ENCODE measurements at regions not wholly inside any gene's neighbourhood (a gene's known extent, or its start where the extent isn't known, plus 50 kb on each side); places are given as distances from the start of the nearest gene placed in this dataset.
A peak's percentile ranks its signal among the peaks of the same experiment; 100 is the strongest.
"Not testable (repeated sequence)": the region's sequence is repeated elsewhere in the genome, so short reads cannot be mapped to it uniquely, and the experiment has no call there.

- DNase-seq (peak; percentile 63), ATAC-seq (ENCODE audit: poor library complexity) (peak; percentile 51)
- intact Hi-C loops (cut with DNase I): no loop called here
Observed at GRCh38 chr16:85436636-85437165, 176.4 kb upstream of the GSE1 start.

GRCh38 chr16:85437166-85438052 is 175.7 kb upstream of the GSE1 start:
- DNase-seq (no peak), ATAC-seq (ENCODE audit: poor library complexity) (peak; percentile 33)
- intact Hi-C loops (cut with DNase I): no loop called here

GRCh38 chr16:85438981-85439685 is 174.0 kb upstream of the GSE1 start:
- intact Hi-C loops (cut with DNase I): no loop called here
- DNase-seq: no peak
- ATAC-seq (ENCODE audit: poor library complexity): no peak

- ATAC-seq (ENCODE audit: poor library complexity): no peak
- intact Hi-C loops (cut with DNase I): no loop called here
Observed at GRCh38 chr16:85440744-85441143, 172.4 kb upstream of the GSE1 start.

GRCh38 chr16:85441189-85441889 is 171.8 kb upstream of the GSE1 start:
- ATAC-seq (ENCODE audit: poor library complexity): no peak
- intact Hi-C loops (cut with DNase I): no loop called here
- DNase-seq: no peak

More at GRCh38 chr16:85440744-85441143, 172.4 kb upstream of the GSE1 start:
- no peak for DNase-seq

- no peak for ATAC-seq (ENCODE audit: poor library complexity)
- intact Hi-C loops (cut with DNase I): no loop called here
- DNase-seq: no peak
Observed at GRCh38 chr16:85441890-85442670, 171.0 kb upstream of the GSE1 start.

- intact Hi-C loops (cut with DNase I): no loop called here
- ATAC-seq (ENCODE audit: poor library complexity) (no peak), DNase-seq (no peak)
Observed at GRCh38 chr16:85443116-85443515, 170.0 kb upstream of the GSE1 start.

- DNase-seq: no peak
- intact Hi-C loops (cut with DNase I): no loop called here
- ATAC-seq (ENCODE audit: poor library complexity): no peak
Observed at GRCh38 chr16:85443531-85443930, 169.6 kb upstream of the GSE1 start.

- DNase-seq (no peak), ATAC-seq (ENCODE audit: poor library complexity) (no peak)
- intact Hi-C loops (cut with DNase I): no loop called here
Observed at GRCh38 chr16:85445064-85445778, 167.9 kb upstream of the GSE1 start.

GRCh38 chr16:85445779-85446222 is 167.3 kb upstream of the GSE1 start:
- intact Hi-C loops (cut with DNase I): no loop called here
- ATAC-seq (ENCODE audit: poor library complexity): no peak

GRCh38 chr16:85446951-85447692 is 166.0 kb upstream of the GSE1 start:
- peak; percentile 50 for ATAC-seq (ENCODE audit: poor library complexity)
- no peak for DNase-seq
- intact Hi-C loops (cut with DNase I): no loop called here

More at GRCh38 chr16:85445779-85446222, 167.3 kb upstream of the GSE1 start:
- no peak for DNase-seq

GRCh38 chr16:85447693-85448313 is 165.3 kb upstream of the GSE1 start:
- ATAC-seq (ENCODE audit: poor library complexity): no peak
- intact Hi-C loops (cut with DNase I): no loop called here
- DNase-seq: no peak

- ATAC-seq (ENCODE audit: poor library complexity): no peak
- intact Hi-C loops (cut with DNase I): no loop called here
Observed at GRCh38 chr16:85448557-85449190, 164.4 kb upstream of the GSE1 start.

GRCh38 chr16:85449191-85449884 is 163.8 kb upstream of the GSE1 start:
- DNase-seq (no peak), ATAC-seq (ENCODE audit: poor library complexity) (no peak)
- intact Hi-C loops (cut with DNase I): no loop called here

More at GRCh38 chr16:85448557-85449190, 164.4 kb upstream of the GSE1 start:
- DNase-seq: no peak

- no peak for ATAC-seq (ENCODE audit: poor library complexity)
- intact Hi-C loops (cut with DNase I): no loop called here
Observed at GRCh38 chr16:85449885-85450245, 163.3 kb upstream of the GSE1 start.

GRCh38 chr16:85451142-85451541 is 162.0 kb upstream of the GSE1 start:
- intact Hi-C loops (cut with DNase I); DNase-seq; ATAC-seq (ENCODE audit: poor library complexity): not testable (repeated sequence)

More at GRCh38 chr16:85449885-85450245, 163.3 kb upstream of the GSE1 start:
- DNase-seq: no peak
